Panc1 (cell line): ENCODE measurements at regions not wholly inside any gene's neighbourhood (a gene's known extent, or its start where the extent isn't known, plus 50 kb on each side); places are given as distances from the start of the nearest gene placed in this dataset.

Experiments used
- ATAC-seq: fragments of 200-7000 bp; cut with Tn5 transposase; 2 replicates; pipeline ENCODE4 v1.9.1; 2020; ENCODE audit warnings: mild to moderate bottlenecking, moderate library complexity
- BruUV-seq: library from RNA; stranded (reverse); fragments of 400-500 nt; replicated peaks from 2 replicates; lab custom pipeline; 2021; lab: Mats Ljungman, UMichigan
- CTCF ChIA-PET: fragments of 300-600 bp; sonication (Branson Sonifier 250); formaldehyde crosslinking; loops from one replicate; lab custom pipeline; 2022; ENCODE audit warnings: antibody characterized with exemption; lab: Charles Lee
- POLR2A ChIA-PET: fragments of 300-600 bp; sonication (Branson Sonifier 250); formaldehyde crosslinking; loops from one replicate; lab custom pipeline; 2022; ENCODE audit warnings: antibody characterized with exemption; lab: Charles Lee
- DNase-seq: peaks from one replicate; pipeline ENCODE4 v3.0.0-alpha.2; 2010; ENCODE audit warnings: low read depth, low spot score
- H3K27ac ChIP-seq: 2 replicates; pipeline ENCODE4 v1.5.1; 2011; ENCODE audit warnings: mild to moderate bottlenecking, low read length, inconsistent platforms
- H3K27me3 ChIP-seq: fragments of 200-500 bp; sonication (Bioruptor generic); 2 replicates; pipeline ENCODE4 v1.6.0; 2014; ENCODE audit warnings: low read length, inconsistent platforms; ENCODE audit not compliant: control insufficient read depth, insufficient read depth
- H3K36me3 ChIP-seq: fragments of 200-500 bp; sonication (Bioruptor generic); 2 replicates; pipeline ENCODE4 v1.5.1; 2014; ENCODE audit warnings: inconsistent platforms, mild to moderate bottlenecking, low read length, moderate library complexity; ENCODE audit not compliant: control insufficient read depth, insufficient read depth
- H3K4me1 ChIP-seq: 2 replicates; pipeline ENCODE4 v1.5.1; 2011; ENCODE audit warnings: inconsistent platforms, mild to moderate bottlenecking, low read length, moderate library complexity; ENCODE audit not compliant: control insufficient read depth, insufficient read depth
- H3K4me3 ChIP-seq, 2 experiments: 2 replicates each; pipeline ENCODE4 v1.5.1; 2011 to 2012; ENCODE audit warnings: low read depth in 2 of 2, low read length in 2 of 2, mild to moderate bottlenecking in 2 of 2, inconsistent platforms in 1 of 2, moderate library complexity in 1 of 2
- H3K9me3 ChIP-seq: fragments of 200-500 bp; sonication (Bioruptor generic); 2 replicates; pipeline ENCODE4 v1.5.1; 2014; ENCODE audit warnings: low read depth, mild to moderate bottlenecking, inconsistent platforms, low read length, moderate library complexity; ENCODE audit not compliant: control insufficient read depth, insufficient read depth
- CTCF ChIP-seq: fragments of 450-650 bp; IDR thresholded peaks from 2 replicates; pipeline ENCODE4 v1.5.1; 2017; ENCODE audit warnings: mild to moderate bottlenecking
- POLR2AphosphoS5 ChIP-seq: IDR thresholded peaks from 2 replicates; pipeline ENCODE4 v1.6.1; 2012; ENCODE audit warnings: mild to moderate bottlenecking, low read depth, low read length, moderate library complexity
- REST ChIP-seq, 2 experiments: IDR thresholded peaks; 2 replicates each; pipeline ENCODE4 v1.6.1; 2011 to 2012; ENCODE audit warnings: low read depth in 2 of 2, control low read depth in 1 of 2, low read length in 1 of 2, mild to moderate bottlenecking in 1 of 2, moderate library complexity in 1 of 2; ENCODE audit not compliant: insufficient read depth in 1 of 2
- SIN3A ChIP-seq: IDR thresholded peaks from 2 replicates; pipeline ENCODE4 v1.6.1; 2012; ENCODE audit warnings: low read depth, mild to moderate bottlenecking, low read length, moderate library complexity, borderline replicate concordance; ENCODE audit not compliant: insufficient read depth
- TCF7L2 ChIP-seq: IDR thresholded peaks from 2 replicates; pipeline ENCODE4 v1.6.1; 2011; ENCODE audit warnings: mild to moderate bottlenecking, low read depth, low read length, inconsistent platforms
- in situ Hi-C: cut with HindIII; loops from 2 replicates; pipeline ENCODE4 v1.10.0; 2016; ENCODE audit warnings: low sequenced_read_pairs, low pct_unique_long_range_greater_than_20kb
- intact Hi-C: fragments of 100-400 bp; cut with micrococcal nuclease; formaldehyde crosslinking; loops from one replicate; pipeline ENCODE4 v1.10.0; 2022; ENCODE audit not compliant: unreplicated experiment

GRCh38 chr2:188705191-188705590 is 269.0 kb upstream of the COL3A1 start:
- no peak overlapping the region for H3K27ac ChIP-seq
- ChIA-PET CTCF (no interaction called here), POLR2A (interaction anchor here (0.6 kb wide), 1 partner anchor 181 kb away, joined by 6 read pairs; no protein-coding TSS in a partner anchor)
- in situ Hi-C loops (no loop called here), intact Hi-C loops (no loop called here)
- DNase-seq (no peak), ATAC-seq (no peak)
- no TSS peak for BruUV-seq
- H3K4me1 ChIP-seq = no peaks in the 10 kb centered on the region
- H3K36me3 ChIP-seq = no peaks in the 10 kb centered on the region
- no peaks in the 10 kb centered on the region for H3K27me3 ChIP-seq
- TF ChIP-seq REST (IDR thresholded peaks at IDR 0.05; ENCODE audit: insufficient read depth in 1 of 2, low read depth in 2 of 2, low read length in 1 of 2) = no peak
- no peak for TF ChIP-seq CTCF
- TF ChIP-seq TCF7L2 = no peak
- no peak for TF ChIP-seq POLR2AphosphoS5
- no peak for TF ChIP-seq SIN3A
- H3K9me3 ChIP-seq = no peaks in the 10 kb centered on the region
- no peak overlapping the region for H3K4me3 ChIP-seq

GRCh38 chr2:188713961-188714360 is 260.2 kb upstream of the COL3A1 start:
- no peaks in the 10 kb centered on the region for H3K4me1 ChIP-seq
- TF ChIP-seq TCF7L2 (no peak), REST (IDR thresholded peaks at IDR 0.05; ENCODE audit: insufficient read depth in 1 of 2, low read depth in 2 of 2, low read length in 1 of 2) (no peak), POLR2AphosphoS5 (no peak), CTCF (no peak), SIN3A (no peak)
- ChIA-PET CTCF (no interaction called here), POLR2A (no interaction called here)
- DNase-seq (no peak), ATAC-seq (no peak)
- no peaks in the 10 kb centered on the region for H3K36me3 ChIP-seq
- no peak overlapping the region for H3K4me3 ChIP-seq
- H3K27ac ChIP-seq = no peak overlapping the region
- no TSS peak for BruUV-seq
- in situ Hi-C loops (no loop called here), intact Hi-C loops (no loop called here)
- no peaks in the 10 kb centered on the region for H3K9me3 ChIP-seq
- no peaks in the 10 kb centered on the region for H3K27me3 ChIP-seq
